A673 (cell line): ENCODE measurements at regions not wholly inside any gene's neighbourhood (a gene's known extent, or its start where the extent isn't known, plus 50 kb on each side); places are given as distances from the start of the nearest gene placed in this dataset.

Source experiments
- BruUV-seq: library from RNA; stranded (reverse); fragments of 400-500 nt; replicated peaks from 2 replicates; lab custom pipeline; 2021; lab: Mats Ljungman, UMichigan
- CTCF ChIA-PET: fragments of 300-600 bp; sonication (Branson Sonifier 250); formaldehyde crosslinking; loops from one replicate; lab custom pipeline; 2022; ENCODE audit warnings: antibody characterized with exemption; lab: Charles Lee
- POLR2A ChIA-PET: fragments of 300-600 bp; sonication (Branson Sonifier 250); formaldehyde crosslinking; loops from one replicate; lab custom pipeline; 2022; ENCODE audit warnings: antibody characterized with exemption; ENCODE audit not compliant: low non-redundant PET; lab: Charles Lee
- DNase-seq: peaks from one replicate; pipeline ENCODE4 v3.0.0-alpha.2; 2015; ENCODE audit warnings: low spot score
- H3K27ac ChIP-seq: fragments of 200-600 bp; sonication (generic); 2 replicates; pipeline ENCODE4 v1.5.1; 2016; ENCODE audit warnings: mixed run types, low read depth, mild to moderate bottlenecking, mixed read lengths, antibody characterized with exemption, low read length; ENCODE audit not compliant: poor library complexity, severe bottlenecking
- H3K27me3 ChIP-seq: fragments of 200-600 bp; sonication (generic); replicated peaks from 2 replicates; pipeline ENCODE4 v1.6.1; 2017; ENCODE audit warnings: mixed run types, low read depth, mild to moderate bottlenecking, mixed read lengths, antibody characterized with exemption, low read length; ENCODE audit not compliant: insufficient read depth, poor library complexity
- H3K36me3 ChIP-seq: fragments of 200-600 bp; sonication (generic); 2 replicates; pipeline ENCODE4 v1.6.1; 2016; ENCODE audit warnings: mixed run types, mild to moderate bottlenecking, mixed read lengths, antibody characterized with exemption, low read length; ENCODE audit not compliant: insufficient read depth, poor library complexity, severe bottlenecking
- H3K4me1 ChIP-seq: fragments of 200-600 bp; sonication (generic); 2 replicates; pipeline ENCODE4 v1.6.1; 2017; ENCODE audit warnings: mixed run types, mild to moderate bottlenecking, mixed read lengths, antibody characterized with exemption, low read length; ENCODE audit not compliant: insufficient read depth, poor library complexity, severe bottlenecking
- H3K4me3 ChIP-seq: fragments of 200-600 bp; sonication (generic); 2 replicates; pipeline ENCODE4 v1.5.1; 2016; ENCODE audit warnings: low read depth, mixed run types, mild to moderate bottlenecking, mixed read lengths, low read length; ENCODE audit not compliant: poor library complexity, severe bottlenecking
- H3K9me3 ChIP-seq: fragments of 200-600 bp; sonication (generic); 2 replicates; pipeline ENCODE4 v1.6.1; 2016; ENCODE audit warnings: mixed run types, low read depth, mild to moderate bottlenecking, mixed read lengths, antibody characterized with exemption, low read length; ENCODE audit not compliant: poor library complexity, severe bottlenecking
- CTCF ChIP-seq: fragments of 300-800, 200-600 bp; sonication (generic); conservative IDR thresholded peaks from 2 replicates; pipeline ENCODE4 v1.5.1; 2017; ENCODE audit warnings: low read depth, mild to moderate bottlenecking, antibody characterized with exemption, low read length, moderate library complexity, mixed read lengths
- EZH2 ChIP-seq: fragments of 200-600 bp; sonication (generic); IDR thresholded peaks from 2 replicates; pipeline ENCODE4 v1.6.1; 2017; ENCODE audit warnings: borderline replicate concordance, low read depth, mild to moderate bottlenecking, mixed read lengths, antibody characterized with exemption, low read length; ENCODE audit not compliant: poor library complexity, severe bottlenecking
- intact Hi-C: fragments of 100-400 bp; cut with micrococcal nuclease; formaldehyde crosslinking; loops from one replicate; pipeline ENCODE4 v1.10.0; 2022; ENCODE audit not compliant: unreplicated experiment

GRCh38 chr6:4350567-4351519 lies 215.5 kb upstream of the ECI2 start:
- H3K9me3 ChIP-seq = no peaks in the 10 kb centered on the region
- DNase-seq = no peak
- ChIA-PET POLR2A (no interaction called here), CTCF (no interaction called here)
- no peak overlapping the region for H3K27ac ChIP-seq
- intact Hi-C loops = no loop called here
- no peak for TF ChIP-seq CTCF
- TF ChIP-seq EZH2 = no peak
- H3K4me1 ChIP-seq = peaks cover 9% of the 10 kb centered on the region
- H3K4me3 ChIP-seq = no peak overlapping the region
- BruUV-seq = no TSS peak
- no peaks in the 10 kb centered on the region for H3K27me3 ChIP-seq
- no peaks in the 10 kb centered on the region for H3K36me3 ChIP-seq

GRCh38 chr6:4349931-4350330 lies 214.6 kb upstream of the ECI2 start:
- BruUV-seq = no TSS peak
- H3K4me3 ChIP-seq = no peak overlapping the region
- no peaks in the 10 kb centered on the region for H3K9me3 ChIP-seq
- intact Hi-C loops = no loop called here
- H3K27ac ChIP-seq = no peak overlapping the region
- H3K36me3 ChIP-seq = no peaks in the 10 kb centered on the region
- DNase-seq = no peak
- peaks cover 9% of the 10 kb centered on the region for H3K4me1 ChIP-seq
- TF ChIP-seq CTCF = no peak
- no peaks in the 10 kb centered on the region for H3K27me3 ChIP-seq
- CTCF ChIA-PET = no interaction called here
- POLR2A ChIA-PET = no interaction called here

GRCh38 chr6:4349323-4349722 lies 213.9 kb upstream of the ECI2 start:
- no peak for DNase-seq
- no peaks in the 10 kb centered on the region for H3K9me3 ChIP-seq
- POLR2A ChIA-PET = no interaction called here
- peaks cover 9% of the 10 kb centered on the region for H3K4me1 ChIP-seq
- no TSS peak for BruUV-seq
- no peaks in the 10 kb centered on the region for H3K27me3 ChIP-seq
- H3K27ac ChIP-seq = no peak overlapping the region
- CTCF ChIA-PET = no interaction called here
- intact Hi-C loops = no loop called here
- no peak overlapping the region for H3K4me3 ChIP-seq
- H3K36me3 ChIP-seq = no peaks in the 10 kb centered on the region
- TF ChIP-seq CTCF (no peak), EZH2 (no peak)
